HG03432 (cell line): ENCODE measurements at regions not wholly inside any gene's neighbourhood (a gene's known extent, or its start where the extent isn't known, plus 50 kb on each side); places are given as distances from the start of the nearest gene placed in this dataset.
A peak's percentile ranks its signal among the peaks of the same experiment; 100 is the strongest.

Source experiments
- ATAC-seq: cut with Tn5 transposase; IDR thresholded peaks from one replicate; pipeline ENCODE4 v1.9.1; 2021; ENCODE audit warnings: mild to moderate bottlenecking, moderate library complexity; ENCODE audit not compliant: unreplicated experiment

DNA sequence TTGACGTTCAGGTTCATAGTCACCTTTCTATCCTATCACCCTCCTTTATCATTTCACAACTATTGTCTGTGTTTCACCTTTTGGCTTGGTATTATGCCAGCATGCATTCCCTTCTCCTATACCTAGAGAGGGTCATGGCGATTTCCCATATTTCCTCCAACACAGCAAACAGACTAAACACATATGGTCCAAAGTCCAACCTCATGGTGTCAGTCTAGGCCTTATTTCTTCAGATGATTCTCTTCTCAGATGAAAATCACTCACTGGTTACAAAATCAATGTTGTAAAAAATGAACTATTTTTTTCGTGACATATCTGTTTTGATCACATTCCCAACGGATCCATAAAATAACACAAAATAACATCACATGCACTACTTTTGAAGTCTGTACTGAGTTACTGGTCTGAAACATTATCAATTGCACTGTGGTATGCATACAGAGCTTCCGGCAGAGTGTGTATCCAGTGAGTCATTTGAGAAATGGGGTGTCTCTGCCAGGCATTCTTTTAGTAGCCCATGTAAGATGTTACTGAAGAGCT lies 204.8 kb upstream of the GALNT5 start:
- no peak for ATAC-seq

DNA sequence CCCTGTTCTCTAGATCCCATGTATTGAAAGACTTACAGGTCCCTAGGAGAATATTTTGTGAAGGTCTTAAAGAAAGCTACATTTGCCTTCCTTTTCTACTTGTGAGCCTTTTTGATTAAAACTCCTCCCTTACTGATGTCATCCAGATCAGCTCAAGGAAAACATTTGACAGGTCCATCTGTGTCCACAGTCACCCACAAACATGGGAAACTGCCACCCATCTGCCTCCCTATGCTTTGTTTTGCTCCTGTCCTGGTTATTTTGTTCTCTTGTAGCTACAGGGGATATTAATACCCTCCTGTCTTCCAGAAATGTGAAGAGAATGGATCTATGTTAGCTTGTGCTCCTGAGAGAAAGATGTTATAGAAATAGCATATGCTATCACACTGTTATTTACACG lies 203.6 kb upstream of the GALNT5 start:
- ATAC-seq: no peak

DNA sequence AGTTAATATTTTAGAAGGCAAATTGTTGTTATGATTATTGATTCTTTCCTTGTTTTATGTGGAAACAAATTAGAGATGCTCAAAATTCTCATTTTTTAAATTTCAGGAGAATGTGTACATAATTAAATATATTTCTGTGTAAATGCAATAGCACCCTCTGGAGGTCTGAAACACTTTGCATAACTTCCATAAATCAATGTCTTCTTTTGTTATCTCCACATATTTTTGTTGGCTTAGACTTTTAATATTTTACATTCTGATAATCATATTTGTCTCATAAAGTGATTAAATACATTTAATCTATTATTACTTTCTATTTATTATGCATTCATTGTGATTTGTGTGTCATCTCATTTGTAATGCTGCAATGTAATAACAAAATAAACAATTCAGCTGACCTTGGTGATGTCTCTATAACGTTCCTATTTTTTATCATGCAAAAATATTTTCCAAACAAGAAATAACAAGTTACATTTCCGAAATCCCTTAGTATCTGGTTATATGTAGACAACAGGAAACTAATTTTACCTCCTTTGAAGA lies 201.8 kb upstream of the GALNT5 start:
- no peak for ATAC-seq

DNA sequence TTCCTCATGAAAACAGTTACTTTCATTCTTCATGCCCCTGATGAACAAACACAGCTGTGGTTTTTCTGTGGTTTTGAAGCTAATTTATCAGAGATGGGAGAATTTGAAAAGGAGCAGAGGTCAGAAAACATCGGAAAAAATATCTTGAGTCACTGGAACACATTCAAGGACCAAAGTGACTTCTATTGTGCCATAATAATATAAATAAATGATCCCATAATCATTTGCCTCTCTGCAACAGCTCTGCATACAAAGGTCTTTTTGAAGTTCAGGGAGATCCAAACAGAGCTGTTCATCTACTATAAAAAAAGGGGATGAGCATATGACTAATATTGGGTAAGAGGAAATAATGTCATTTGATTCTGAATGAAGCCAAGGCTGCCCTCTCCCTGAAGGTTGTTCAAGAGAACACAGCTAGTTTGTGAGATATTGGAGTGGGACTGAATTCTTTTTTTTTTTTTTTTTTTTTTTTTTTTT lies 201.3 kb upstream of the GALNT5 start:
- no peak for ATAC-seq

DNA sequence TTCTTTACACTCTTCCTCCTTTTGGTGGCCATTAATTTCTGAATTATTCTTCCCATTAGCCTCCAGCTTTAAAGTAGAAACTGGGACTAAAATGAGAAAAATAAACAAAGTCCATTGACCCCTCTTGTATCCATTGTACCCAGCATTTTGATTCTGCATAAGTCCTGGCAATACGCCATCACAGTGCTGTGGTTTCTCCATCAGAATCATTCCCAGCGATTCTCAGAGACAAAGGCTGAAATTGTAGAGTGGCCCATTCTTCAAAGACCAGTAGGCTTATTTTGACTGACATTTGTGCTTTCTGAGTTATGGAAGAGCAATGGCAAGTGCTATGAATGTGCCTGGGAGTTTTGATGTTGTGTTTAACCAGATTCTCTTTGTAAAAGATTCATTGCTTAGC lies 199.3 kb upstream of the GALNT5 start:
- no peak for ATAC-seq

DNA sequence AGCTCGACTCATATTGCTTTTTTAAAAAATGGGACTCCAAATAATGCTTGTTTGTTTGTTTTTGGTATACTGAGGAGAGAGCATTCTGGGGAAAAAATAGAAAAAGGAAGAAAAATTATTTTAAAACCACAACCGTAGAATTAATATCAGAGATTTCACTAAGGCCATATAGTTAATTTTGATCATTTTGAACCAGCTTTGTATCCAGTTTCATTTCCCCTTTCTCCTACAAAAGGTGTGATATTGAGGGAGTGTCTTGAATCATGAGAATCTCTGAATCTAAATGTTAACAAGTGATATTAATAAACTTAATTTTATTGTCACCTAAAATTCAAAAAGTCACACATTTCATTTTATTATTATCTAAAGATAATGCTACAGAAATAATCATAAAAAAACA lies 198.5 kb upstream of the GALNT5 start:
- peak; percentile 26 for ATAC-seq

DNA sequence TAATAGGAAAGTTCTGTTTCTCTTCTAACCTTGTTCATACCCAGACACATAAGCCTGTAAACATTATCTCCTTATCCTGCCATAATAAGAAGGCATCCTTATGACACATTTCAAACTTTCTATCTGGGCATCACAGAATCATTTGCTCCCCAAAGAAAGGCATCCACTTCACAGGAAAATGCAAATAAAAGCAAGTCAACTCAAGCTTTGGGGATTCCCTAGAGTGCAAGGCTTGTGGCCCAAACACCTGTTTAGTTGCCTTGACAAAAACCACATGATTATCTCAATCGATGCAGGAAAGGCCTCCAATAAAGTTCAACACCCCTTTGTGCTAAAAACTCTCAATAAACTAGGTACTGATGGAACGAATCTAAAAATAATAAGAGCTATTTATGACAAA lies 195.7 kb upstream of the GALNT5 start:
- ATAC-seq: peak; percentile 98

DNA sequence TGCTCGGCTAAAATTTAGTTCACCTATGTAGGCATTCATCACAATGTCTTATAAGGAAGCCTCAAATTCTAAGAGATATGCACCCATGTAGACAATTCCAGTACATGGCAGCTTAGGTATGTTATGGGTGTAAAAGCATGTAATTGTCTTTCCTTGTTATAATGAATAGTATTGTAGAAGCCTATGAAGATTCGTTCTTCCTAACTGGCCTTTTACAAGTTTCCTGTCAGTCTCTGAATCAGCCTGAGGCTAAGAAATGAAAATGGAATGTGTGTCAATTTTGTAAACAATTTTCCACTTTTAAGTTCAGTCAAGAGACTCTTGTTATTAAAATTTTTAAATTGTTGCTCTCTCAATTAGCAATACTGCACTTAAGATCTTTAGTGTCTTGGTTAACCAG lies 189.9 kb upstream of the GALNT5 start:
- no peak for ATAC-seq

DNA sequence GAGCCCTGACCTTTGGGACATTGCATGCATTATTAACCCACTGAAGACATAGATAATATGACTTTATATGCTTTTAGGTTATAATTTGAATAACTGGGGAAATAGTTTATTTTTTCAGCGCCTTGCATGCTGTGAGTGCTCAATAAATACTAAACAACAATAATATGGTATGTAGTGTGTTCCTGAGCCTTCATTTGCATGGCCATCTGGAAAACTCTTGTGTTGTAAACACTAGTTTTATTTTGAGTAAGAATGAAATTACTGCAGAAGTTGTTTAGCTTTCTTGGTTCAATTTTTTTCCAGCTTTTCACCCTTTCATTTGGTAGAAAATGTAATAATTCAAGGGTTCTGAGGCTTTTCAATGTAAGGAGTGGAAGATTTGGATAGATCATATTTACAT lies 189.3 kb upstream of the GALNT5 start:
- no peak for ATAC-seq

DNA sequence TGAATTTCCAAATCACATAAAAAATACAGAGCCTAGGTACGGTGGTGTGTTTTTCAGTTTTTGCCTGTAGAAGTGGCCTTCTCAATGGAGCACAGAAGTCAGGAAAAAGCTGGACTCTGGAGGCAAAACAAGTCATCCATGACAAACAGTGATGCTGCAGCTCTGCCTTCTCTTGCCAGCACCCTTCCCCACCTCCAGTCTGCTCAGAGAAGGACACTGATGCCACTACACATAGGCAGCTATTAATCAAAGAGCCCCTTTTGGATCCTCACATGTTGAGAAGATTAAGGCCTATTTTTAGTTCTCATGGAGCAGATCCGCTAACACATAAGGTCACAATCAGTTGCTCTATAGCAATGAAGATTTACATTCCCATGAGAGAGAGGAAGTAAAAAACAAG lies 181.6 kb upstream of the GALNT5 start:
- ATAC-seq: no peak

DNA sequence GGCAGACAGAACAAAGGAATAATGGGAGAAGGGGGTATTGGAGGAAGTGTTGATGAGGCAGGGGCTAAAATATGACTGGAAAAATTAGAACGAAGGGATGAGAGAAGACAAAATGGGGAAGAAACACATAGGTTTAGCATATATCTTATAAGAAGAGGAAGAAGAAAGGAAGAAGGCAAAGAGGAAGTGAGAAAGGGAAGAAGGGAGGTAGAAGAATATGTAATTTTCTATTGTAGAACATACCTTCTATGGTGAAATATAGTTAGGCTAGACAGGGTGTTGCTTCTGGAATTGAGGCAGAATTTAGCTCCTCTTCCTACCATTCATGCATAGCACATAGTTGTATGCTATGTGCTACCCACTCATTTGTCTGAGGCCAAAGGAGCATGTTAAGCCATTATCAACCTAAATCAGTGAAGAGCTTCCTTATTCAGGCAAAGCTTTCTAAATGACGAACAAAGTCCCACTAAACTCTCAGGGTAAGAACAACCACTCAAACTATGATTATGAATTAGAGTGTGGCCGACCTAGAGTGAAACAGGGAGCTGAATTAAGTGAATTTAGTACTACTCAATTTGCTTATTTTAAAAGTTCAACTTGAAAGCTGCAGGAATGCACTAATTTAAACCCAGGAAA lies 180.9 kb upstream of the GALNT5 start:
- peak; percentile 54 for ATAC-seq

DNA sequence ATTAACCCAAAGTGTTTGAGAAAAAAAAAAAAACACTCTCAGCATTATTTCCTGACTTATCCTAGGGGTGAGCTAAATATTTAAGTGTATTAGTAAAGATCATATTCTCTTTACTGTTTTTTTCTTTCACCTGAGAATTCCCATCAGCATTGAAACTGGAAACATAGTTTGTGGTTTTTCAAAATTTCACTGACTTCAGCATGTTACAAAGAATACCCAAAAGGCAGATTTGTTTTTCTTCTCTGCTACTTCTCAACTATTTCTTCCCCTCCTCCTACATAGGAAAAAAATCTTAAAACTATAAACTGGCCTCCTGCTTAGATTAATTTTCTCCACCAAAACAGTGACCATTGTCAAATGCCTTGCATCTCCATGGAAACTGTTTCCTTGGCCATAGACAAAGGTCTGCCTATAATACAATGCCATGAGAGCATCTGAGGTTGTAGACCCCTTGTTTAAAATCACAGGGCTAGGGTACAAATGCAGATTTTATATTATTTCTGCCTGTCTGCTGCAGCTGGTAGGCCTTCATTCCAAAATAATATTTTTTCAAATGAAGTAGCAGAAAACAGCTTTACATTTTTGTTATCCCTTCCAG lies 179.7 kb upstream of the GALNT5 start:
- ATAC-seq: no peak

DNA sequence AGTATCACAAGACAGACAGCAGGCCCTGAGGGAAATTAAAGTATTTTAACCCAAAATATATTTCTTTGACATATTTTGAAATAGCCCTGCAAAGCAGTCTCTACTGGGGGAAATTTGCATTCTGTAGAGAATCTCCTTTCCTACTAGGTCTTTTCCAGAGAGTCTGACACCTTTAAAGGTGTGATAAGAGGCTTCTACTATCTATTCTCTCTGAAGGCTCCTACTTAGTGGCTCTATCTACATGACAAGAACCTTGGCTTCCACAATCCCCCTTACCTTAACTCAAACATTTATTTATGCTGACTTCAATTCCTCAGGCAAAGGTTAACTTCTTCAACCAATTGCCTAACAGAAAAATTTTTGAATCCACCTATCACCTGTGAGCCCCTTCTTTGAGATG lies 174.6 kb upstream of the GALNT5 start:
- no peak for ATAC-seq

DNA sequence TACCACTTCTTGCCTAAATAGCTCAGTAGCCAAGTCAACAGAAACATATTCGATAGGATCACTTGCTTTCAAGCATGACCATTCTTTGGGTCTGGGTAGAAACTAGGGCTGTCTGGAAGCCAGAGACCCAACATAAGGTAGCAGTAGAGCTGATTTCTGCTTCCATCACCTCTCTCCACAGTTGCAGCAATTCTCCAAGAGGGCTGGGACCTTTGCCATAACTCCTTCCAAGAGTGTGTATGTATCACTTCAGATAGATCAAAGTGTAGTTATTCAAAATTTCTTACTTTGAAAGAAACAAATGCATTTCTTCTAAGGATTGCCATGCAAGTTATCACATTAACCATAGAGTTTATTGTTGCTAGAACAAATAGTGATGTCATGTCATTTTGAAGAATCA lies 172.0 kb upstream of the GALNT5 start:
- no peak for ATAC-seq

DNA sequence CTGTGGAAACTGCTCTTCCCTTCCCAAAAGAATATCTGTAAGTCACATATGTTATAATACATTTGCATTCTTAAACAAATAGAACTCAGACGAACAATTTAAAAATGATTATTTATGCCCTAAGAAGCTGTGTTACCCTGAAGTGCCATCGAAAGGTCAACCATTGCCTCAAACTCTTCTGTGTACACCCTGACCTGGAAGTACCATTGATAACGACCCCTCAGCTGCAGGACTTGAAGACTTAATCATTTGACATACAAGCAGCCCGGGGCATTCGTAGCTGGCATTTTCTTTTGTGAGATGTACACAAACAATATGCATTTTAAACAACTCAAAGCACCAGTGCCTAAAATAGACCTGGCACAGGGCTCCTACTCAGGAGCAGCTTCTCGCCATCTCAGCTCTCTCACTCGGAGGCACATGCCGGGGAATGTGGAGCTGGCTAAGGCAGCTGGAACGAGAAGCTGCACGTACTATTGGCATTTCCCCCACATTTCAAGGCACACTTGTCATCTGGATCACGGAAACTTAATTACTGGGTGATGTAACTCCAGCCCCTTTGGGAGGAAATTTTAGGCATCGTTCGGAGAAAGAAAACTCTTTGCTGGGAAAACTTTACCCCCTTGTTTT lies 170.0 kb upstream of the GALNT5 start:
- ATAC-seq: no peak

DNA sequence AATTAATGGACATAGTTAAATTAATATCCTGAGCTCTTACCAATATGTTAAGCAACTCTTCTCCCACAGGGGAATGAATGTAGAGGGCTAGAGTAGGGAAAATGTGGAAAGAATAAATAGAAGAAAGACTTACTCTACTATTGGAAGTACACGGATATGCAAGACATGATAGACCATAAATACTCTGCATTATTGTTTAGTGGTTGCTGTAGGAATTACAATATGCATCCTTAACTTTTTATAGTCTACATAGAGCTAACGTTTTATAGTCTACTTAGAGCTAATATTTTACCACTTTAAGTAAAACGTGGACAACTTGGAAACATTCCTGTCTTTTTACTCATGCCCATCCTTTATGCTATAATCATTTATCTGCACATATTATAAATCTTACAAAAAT lies 163.8 kb upstream of the GALNT5 start:
- no peak for ATAC-seq

DNA sequence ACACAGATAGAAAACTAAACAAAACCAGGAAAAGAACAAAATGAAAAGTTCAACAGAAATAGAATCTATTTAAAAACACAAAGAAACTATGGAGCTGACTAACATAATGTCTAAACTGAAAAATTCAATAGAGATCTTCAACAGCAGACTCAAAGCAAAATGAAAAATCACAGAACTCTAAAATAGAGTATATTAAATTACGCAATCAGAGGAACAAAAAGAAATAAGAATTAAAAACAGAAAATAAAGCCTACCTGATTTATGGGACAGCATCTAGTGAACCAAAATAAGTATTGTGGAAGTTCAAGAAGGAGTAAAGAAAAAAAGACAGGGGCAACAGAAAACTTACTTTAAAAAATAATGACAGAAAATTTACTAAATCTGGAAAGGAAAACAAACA lies 152.1 kb upstream of the GALNT5 start:
- ATAC-seq: no peak

DNA sequence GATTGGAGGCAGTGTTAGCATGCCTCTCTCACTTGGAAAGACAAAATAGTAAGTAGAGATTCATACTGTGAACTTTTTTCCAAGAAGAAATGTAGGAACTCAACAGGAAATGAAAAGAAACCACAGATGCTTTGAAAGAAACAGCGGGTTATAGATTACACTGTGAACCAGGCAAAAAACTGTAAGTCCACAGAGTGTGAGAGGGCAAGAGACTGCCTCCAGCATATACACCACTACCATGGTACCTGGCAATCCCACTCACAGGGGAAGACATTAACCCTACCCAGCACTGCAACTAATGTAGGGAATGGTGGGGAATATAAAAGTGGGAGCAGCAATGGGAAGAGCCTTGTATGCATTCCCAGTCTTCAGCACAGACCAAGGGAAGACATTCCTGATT lies 150.6 kb upstream of the GALNT5 start:
- ATAC-seq: peak; percentile 21

DNA sequence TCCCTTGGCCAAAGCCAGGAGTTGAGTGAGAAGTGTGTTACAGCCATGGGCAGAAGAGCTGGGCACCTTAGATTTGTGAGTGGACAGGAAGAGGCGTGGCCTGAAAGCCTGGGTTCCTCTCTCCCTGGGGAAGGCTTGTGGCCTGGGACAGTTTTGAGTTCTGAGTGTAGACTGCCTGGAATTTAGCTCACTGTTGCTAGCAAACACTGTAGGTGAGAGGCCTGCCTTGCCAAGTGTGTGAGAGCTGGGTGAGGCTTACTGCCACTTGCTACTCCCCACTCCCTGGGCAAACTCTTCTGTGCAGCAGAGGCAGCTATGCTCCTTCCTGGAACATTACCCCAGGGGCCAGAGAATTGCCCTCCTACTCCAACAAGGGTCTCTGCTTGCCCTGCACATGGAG lies 150.0 kb upstream of the GALNT5 start:
- peak; percentile 43 for ATAC-seq

DNA sequence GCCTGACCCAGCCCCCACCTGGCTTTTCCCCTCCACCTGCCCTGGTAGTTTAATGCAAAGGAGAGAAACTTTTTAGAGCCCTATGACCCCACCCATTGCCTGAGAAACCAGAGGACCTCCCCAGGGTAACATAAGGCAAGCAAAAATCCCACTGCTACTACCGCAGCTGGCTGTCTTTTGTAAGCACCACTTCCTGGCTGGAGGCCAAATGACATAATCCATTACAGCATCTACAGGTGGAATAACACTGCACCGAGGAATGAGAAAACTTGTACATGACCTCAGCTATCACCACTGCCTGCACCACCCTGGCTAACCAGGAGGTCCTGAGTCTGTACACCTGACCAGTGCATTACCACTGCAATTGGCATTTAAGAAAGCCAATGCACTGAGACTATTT lies 149.6 kb upstream of the GALNT5 start:
- peak; percentile 50 for ATAC-seq

DNA sequence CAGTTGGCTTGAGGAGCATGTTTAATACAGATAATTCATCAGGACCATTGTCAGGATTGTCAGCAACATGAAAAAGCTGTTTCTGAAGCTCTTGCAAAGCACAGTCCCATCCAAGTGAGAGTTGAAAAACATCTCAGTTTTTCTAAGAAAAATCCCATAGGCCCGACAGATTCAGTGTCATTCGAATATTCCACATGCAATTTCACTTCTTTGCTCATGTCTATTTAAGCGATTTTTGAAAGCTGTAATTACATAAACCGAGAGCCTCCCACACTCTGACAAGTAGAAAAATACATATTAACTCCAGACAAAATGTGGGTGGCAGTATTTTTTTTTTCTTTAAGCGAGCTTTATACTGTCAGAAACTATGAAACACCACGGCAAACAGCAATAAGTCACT lies 134.7 kb upstream of the GALNT5 start:
- ATAC-seq: no peak

DNA sequence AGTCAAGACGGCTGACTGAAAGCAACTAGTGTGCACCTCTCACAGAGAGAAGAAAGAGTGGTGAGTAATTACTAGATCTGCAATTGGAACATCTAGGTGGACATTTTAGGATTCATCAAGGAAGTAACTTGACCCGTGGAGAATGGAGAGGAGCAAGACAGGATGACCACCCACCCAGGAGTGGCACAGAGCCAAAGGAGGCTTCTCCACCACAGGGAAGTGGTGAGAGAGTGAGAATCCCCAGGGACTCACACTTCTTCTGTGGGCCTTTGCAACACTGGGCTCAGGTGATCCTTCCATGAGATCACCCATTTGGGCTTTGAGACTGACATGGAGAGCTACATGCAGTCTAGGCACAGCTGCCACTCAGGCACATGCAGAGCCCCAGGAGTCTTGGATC lies 132.8 kb upstream of the GALNT5 start:
- no peak for ATAC-seq
